Activated CD8-positive, alpha-beta T cell treated with anti-CD3 and anti-CD28 coated beads for 36 hours (primary cell): ENCODE measurements at regions not wholly inside any gene's neighbourhood (a gene's known extent, or its start where the extent isn't known, plus 50 kb on each side); places are given as distances from the start of the nearest gene placed in this dataset.

Experiments
- ATAC-seq: fragments of 200-7000 bp; cut with Tn5 transposase; one replicate; pipeline ENCODE4 v1.10.0; 2021; ENCODE audit warnings: mild to moderate bottlenecking, moderate library complexity
- CTCF ChIA-PET: fragments of 350-600 bp; sonication (Branson Sonifier 250); formaldehyde crosslinking; loops from one replicate; lab custom pipeline; 2021; ENCODE audit warnings: antibody characterized with exemption; lab: Charles Lee
- POLR2A ChIA-PET: fragments of 350-600 bp; sonication (Branson Sonifier 250); formaldehyde crosslinking; loops from one replicate; lab custom pipeline; 2021; ENCODE audit warnings: antibody characterized with exemption; lab: Charles Lee
- DNase-seq: peaks from one replicate; pipeline ENCODE4 v3.0.0-alpha.2; 2020
- H3K27ac Mint-ChIP-seq: one replicate; pipeline ENCODE4 v1.8.0; 2021; ENCODE audit warnings: mild to moderate bottlenecking, mixed read lengths
- H3K27me3 Mint-ChIP-seq: one replicate; pipeline ENCODE4 v1.8.0; 2021; ENCODE audit warnings: mixed read lengths
- H3K36me3 Mint-ChIP-seq: one replicate; pipeline ENCODE4 v1.8.0; 2021; ENCODE audit warnings: low read depth, mixed read lengths
- H3K4me1 Mint-ChIP-seq: one replicate; pipeline ENCODE4 v1.8.0; 2021; ENCODE audit warnings: low read depth, mixed read lengths
- H3K4me3 Mint-ChIP-seq: one replicate; pipeline ENCODE4 v1.8.0; 2021; ENCODE audit warnings: mild to moderate bottlenecking, moderate library complexity, mixed read lengths
- H3K9me3 Mint-ChIP-seq: one replicate; pipeline ENCODE4 v1.8.0; 2021; ENCODE audit warnings: mixed read lengths
- intact Hi-C: fragments of 100-400 bp; cut with micrococcal nuclease; formaldehyde crosslinking; loops from one replicate; pipeline ENCODE4 v1.10.0; 2022
- TF ChIP-seq, protein P1 (sequence below): fragments of 200-600 bp; IDR thresholded peaks from one replicate; pipeline ENCODE4 v1.8.0; 2022; ENCODE audit warnings: antibody characterized with exemption, mild to moderate bottlenecking

DNA sequence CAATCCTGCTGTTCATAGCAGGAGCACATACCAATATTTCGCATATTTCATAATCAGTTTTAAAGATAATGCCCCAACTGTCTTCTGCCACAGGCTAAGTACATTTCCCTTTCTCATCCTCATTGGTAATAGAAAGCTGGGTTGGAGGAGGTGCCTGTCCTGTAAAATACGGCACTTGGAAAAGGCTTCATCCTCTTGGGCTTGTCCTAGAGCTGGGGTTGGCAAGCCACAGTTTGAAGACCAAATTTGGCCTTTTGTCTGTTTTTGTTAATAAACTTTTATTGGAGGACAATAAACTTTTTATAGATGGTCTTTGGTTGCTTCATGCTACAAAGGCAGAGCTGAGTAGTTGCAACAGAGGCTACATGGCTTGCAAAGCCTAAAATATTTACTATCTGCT is 997.8 kb upstream of the CDH18 start:
- Mint-ChIP-seq H3K9me3 (peaks cover 26% of the 10 kb centered on the region), H3K27me3 (no peaks in the 10 kb centered on the region), H3K4me1 (no peaks in the 10 kb centered on the region), H3K27ac (no peak overlapping the region), H3K36me3 (no peaks in the 10 kb centered on the region), H3K4me3 (no peak overlapping the region)
- POLR2A ChIA-PET = no interaction called here
- ATAC-seq (no peak), DNase-seq (no peak)
- TF ChIP-seq, protein P1, sequence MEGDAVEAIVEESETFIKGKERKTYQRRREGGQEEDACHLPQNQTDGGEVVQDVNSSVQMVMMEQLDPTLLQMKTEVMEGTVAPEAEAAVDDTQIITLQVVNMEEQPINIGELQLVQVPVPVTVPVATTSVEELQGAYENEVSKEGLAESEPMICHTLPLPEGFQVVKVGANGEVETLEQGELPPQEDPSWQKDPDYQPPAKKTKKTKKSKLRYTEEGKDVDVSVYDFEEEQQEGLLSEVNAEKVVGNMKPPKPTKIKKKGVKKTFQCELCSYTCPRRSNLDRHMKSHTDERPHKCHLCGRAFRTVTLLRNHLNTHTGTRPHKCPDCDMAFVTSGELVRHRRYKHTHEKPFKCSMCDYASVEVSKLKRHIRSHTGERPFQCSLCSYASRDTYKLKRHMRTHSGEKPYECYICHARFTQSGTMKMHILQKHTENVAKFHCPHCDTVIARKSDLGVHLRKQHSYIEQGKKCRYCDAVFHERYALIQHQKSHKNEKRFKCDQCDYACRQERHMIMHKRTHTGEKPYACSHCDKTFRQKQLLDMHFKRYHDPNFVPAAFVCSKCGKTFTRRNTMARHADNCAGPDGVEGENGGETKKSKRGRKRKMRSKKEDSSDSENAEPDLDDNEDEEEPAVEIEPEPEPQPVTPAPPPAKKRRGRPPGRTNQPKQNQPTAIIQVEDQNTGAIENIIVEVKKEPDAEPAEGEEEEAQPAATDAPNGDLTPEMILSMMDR = no peak
- CTCF ChIA-PET = no interaction called here
- intact Hi-C loops = no loop called here

- ChIA-PET CTCF (no interaction called here), POLR2A (no interaction called here)
- Mint-ChIP-seq H3K27ac (no peak overlapping the region), H3K36me3 (no peaks in the 10 kb centered on the region), H3K4me3 (no peak overlapping the region), H3K27me3 (no peaks in the 10 kb centered on the region), H3K4me1 (no peaks in the 10 kb centered on the region), H3K9me3 (peaks cover 4% of the 10 kb centered on the region)
- DNase-seq = no peak
- no peak for ATAC-seq
- TF ChIP-seq, protein P1 = no peak
- intact Hi-C loops = no loop called here
Measured at GRCh38 chr5:20974426-20974825, 986.4 kb upstream of the CDH18 start.

GRCh38 chr5:20972419-20972925 is 984.5 kb upstream of the CDH18 start:
- peaks cover 4% of the 10 kb centered on the region for H3K9me3 Mint-ChIP-seq
- no peak overlapping the region for H3K4me3 Mint-ChIP-seq
- H3K4me1 Mint-ChIP-seq = no peaks in the 10 kb centered on the region
- no peaks in the 10 kb centered on the region for H3K27me3 Mint-ChIP-seq
- TF ChIP-seq, protein P1 = no peak
- ChIA-PET CTCF (no interaction called here), POLR2A (no interaction called here)
- intact Hi-C loops = no loop called here
- ATAC-seq = no peak
- no peaks in the 10 kb centered on the region for H3K36me3 Mint-ChIP-seq
- H3K27ac Mint-ChIP-seq = no peak overlapping the region
- DNase-seq = no peak

- no peak overlapping the region for H3K27ac Mint-ChIP-seq
- ATAC-seq = no peak
- H3K9me3 Mint-ChIP-seq = peaks cover 13% of the 10 kb centered on the region
- H3K36me3 Mint-ChIP-seq = no peaks in the 10 kb centered on the region
- no peaks in the 10 kb centered on the region for H3K4me1 Mint-ChIP-seq
- CTCF ChIA-PET = no interaction called here
- H3K4me3 Mint-ChIP-seq = no peak overlapping the region
- no peaks in the 10 kb centered on the region for H3K27me3 Mint-ChIP-seq
- no peak for DNase-seq
- POLR2A ChIA-PET = no interaction called here
- TF ChIP-seq, protein P1 = no peak
- intact Hi-C loops = no loop called here
Measured at GRCh38 chr5:20959347-20959746, 971.3 kb upstream of the CDH18 start.

DNA sequence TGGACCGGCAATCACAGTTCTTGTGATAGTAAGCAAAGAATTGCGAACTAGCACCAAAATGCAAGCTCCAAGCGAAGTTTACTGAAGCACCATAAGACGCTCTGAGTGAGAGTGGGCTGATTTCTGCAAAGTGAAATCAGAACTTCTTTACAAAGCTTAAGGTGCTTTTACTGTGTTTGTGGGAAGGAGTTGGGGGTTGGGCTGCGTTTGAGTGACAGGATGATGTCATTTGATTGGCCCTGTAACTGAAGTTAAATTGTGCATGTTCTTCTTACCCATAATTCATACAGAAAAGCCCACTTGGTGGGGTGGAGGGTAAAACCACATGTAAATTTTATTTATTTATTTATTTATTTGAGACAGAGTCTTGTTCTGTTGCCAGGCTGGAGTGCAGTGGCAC is 970.6 kb upstream of the CDH18 start:
- H3K27ac Mint-ChIP-seq = no peak overlapping the region
- TF ChIP-seq, protein P1 = no peak
- no peaks in the 10 kb centered on the region for H3K27me3 Mint-ChIP-seq
- ChIA-PET POLR2A (no interaction called here), CTCF (no interaction called here)
- no peak overlapping the region for H3K4me3 Mint-ChIP-seq
- intact Hi-C loops = no loop called here
- no peak for ATAC-seq
- H3K36me3 Mint-ChIP-seq = no peaks in the 10 kb centered on the region
- H3K9me3 Mint-ChIP-seq = peaks cover 14% of the 10 kb centered on the region
- no peak for DNase-seq
- H3K4me1 Mint-ChIP-seq = no peaks in the 10 kb centered on the region
